GM21717 (cell line): ENCODE measurements at regions not wholly inside any gene's neighbourhood (a gene's known extent, or its start where the extent isn't known, plus 50 kb on each side); places are given as distances from the start of the nearest gene placed in this dataset.
"Not testable (repeated sequence)": the region's sequence is repeated elsewhere in the genome, so short reads cannot be mapped to it uniquely, and the experiment has no call there.

Experiments used
- ATAC-seq: cut with Tn5 transposase; IDR thresholded peaks from one replicate; pipeline ENCODE4 v1.9.1; 2021; ENCODE audit warnings: mild to moderate bottlenecking, moderate library complexity; ENCODE audit not compliant: unreplicated experiment

GRCh38 chr7:17437586-17437985 lies 139.1 kb downstream of the AHR start:
- ATAC-seq, result no peak

GRCh38 chr7:17440025-17440784 lies 141.8 kb downstream of the AHR start:
- not testable (repeated sequence) for ATAC-seq

- ATAC-seq, result no peak
These were observed 142.4 kb downstream of the AHR start for GRCh38 chr7:17440831-17441230.

- no peak for ATAC-seq
These were observed 143.1 kb downstream of the AHR start for GRCh38 chr7:17441557-17441956.

- no peak for ATAC-seq
These were observed 145.7 kb downstream of the AHR start for GRCh38 chr7:17444151-17444550.

- ATAC-seq, result no peak
These were observed 146.2 kb downstream of the AHR start for GRCh38 chr7:17444673-17445072.

- ATAC-seq, result no peak
These were observed 147.9 kb downstream of the AHR start for GRCh38 chr7:17446340-17446739.

GRCh38 chr7:17447728-17448478 lies 149.5 kb downstream of the AHR start:
- ATAC-seq, result no peak

- no peak for ATAC-seq
These were observed 150.3 kb downstream of the AHR start for GRCh38 chr7:17448479-17449423.

- no peak for ATAC-seq
These were observed 158.1 kb downstream of the AHR start for GRCh38 chr7:17456541-17456940.

GRCh38 chr7:17460001-17460400 lies 161.5 kb downstream of the AHR start:
- no peak for ATAC-seq

- no peak for ATAC-seq
These were observed 162.2 kb downstream of the AHR start for GRCh38 chr7:17460665-17461064.

GRCh38 chr7:17462131-17462631 lies 163.7 kb downstream of the AHR start:
- ATAC-seq, result no peak

GRCh38 chr7:17463511-17464085 lies 165.1 kb downstream of the AHR start:
- ATAC-seq, result no peak

GRCh38 chr7:17466216-17466615 lies 167.8 kb downstream of the AHR start:
- no peak for ATAC-seq

GRCh38 chr7:17467386-17467945 lies 169.0 kb downstream of the AHR start:
- no peak for ATAC-seq

- no peak for ATAC-seq
These were observed 172.9 kb downstream of the AHR start for GRCh38 chr7:17471325-17471724.

GRCh38 chr7:17472518-17472917 lies 174.1 kb downstream of the AHR start:
- ATAC-seq, result peak; percentile 38

- peak; percentile 47 for ATAC-seq
These were observed 174.5 kb downstream of the AHR start for GRCh38 chr7:17472939-17473338.

- no peak for ATAC-seq
These were observed 176.4 kb downstream of the AHR start for GRCh38 chr7:17474724-17475344.
